Mesendoderm (in vitro differentiated cells): ENCODE measurements at regions not wholly inside any gene's neighbourhood (a gene's known extent, or its start where the extent isn't known, plus 50 kb on each side); places are given as distances from the start of the nearest gene placed in this dataset.

Source experiments
- DNase-seq: peaks from one replicate; pipeline ENCODE4 v3.0.0; 2013
- H2AK5ac ChIP-seq: 2 replicates; pipeline ENCODE4 v1.6.1; 2013; ENCODE audit warnings: low read length, inconsistent platforms
- H2BK120ac ChIP-seq: 2 replicates; pipeline ENCODE4 v1.6.1; 2013; ENCODE audit warnings: low read depth, mild to moderate bottlenecking, low read length, moderate library complexity, mixed read lengths
- H2BK15ac ChIP-seq: replicated peaks from 2 replicates; pipeline ENCODE4 v1.6.1; 2013; ENCODE audit warnings: low read depth, mild to moderate bottlenecking, moderate library complexity
- H2BK5ac ChIP-seq: 2 replicates; pipeline ENCODE4 v1.6.1; 2013; ENCODE audit warnings: low read length, inconsistent platforms
- H3K18ac ChIP-seq: 2 replicates; pipeline ENCODE4 v1.6.1; 2013; ENCODE audit warnings: mild to moderate bottlenecking, low read length, mixed read lengths
- H3K23ac ChIP-seq: one replicate; pipeline ENCODE4 v1.6.1; 2013; ENCODE audit warnings: low read length
- H3K27ac ChIP-seq: 2 replicates; pipeline ENCODE4 v1.5.1; 2013; ENCODE audit warnings: low read depth, mild to moderate bottlenecking, inconsistent platforms, low read length, moderate library complexity
- H3K27me3 ChIP-seq: 2 replicates; pipeline ENCODE4 v1.6.1; 2013; ENCODE audit warnings: low read length, control low read depth, mild to moderate bottlenecking, inconsistent platforms; ENCODE audit not compliant: insufficient read depth, poor library complexity
- H3K36me3 ChIP-seq: 2 replicates; pipeline ENCODE4 v1.6.1; 2013; ENCODE audit warnings: low read length, inconsistent platforms; ENCODE audit not compliant: control insufficient read depth, insufficient read depth
- H3K4ac ChIP-seq: one replicate; pipeline ENCODE4 v1.6.1; 2013; ENCODE audit warnings: low read depth, mild to moderate bottlenecking, low read length, moderate library complexity
- H3K4me1 ChIP-seq: 2 replicates; pipeline ENCODE4 v1.6.1; 2013; ENCODE audit warnings: low read depth, low read length, inconsistent platforms; ENCODE audit not compliant: control insufficient read depth
- H3K4me2 ChIP-seq: 2 replicates; pipeline ENCODE4 v1.6.1; 2013; ENCODE audit warnings: low read length
- H3K4me3 ChIP-seq: 2 replicates; pipeline ENCODE4 v1.5.1; 2013; ENCODE audit warnings: mild to moderate bottlenecking, low read length
- H3K56ac ChIP-seq: one replicate; pipeline ENCODE4 v1.6.1; 2013; ENCODE audit warnings: low read length
- H3K79me1 ChIP-seq: 2 replicates; pipeline ENCODE4 v1.6.1; 2013; ENCODE audit warnings: low read length, inconsistent platforms
- H3K79me2 ChIP-seq: 2 replicates; pipeline ENCODE4 v1.6.1; 2013; ENCODE audit warnings: mild to moderate bottlenecking, low read length; ENCODE audit not compliant: control insufficient read depth, insufficient read depth
- H3K9ac ChIP-seq: 2 replicates; pipeline ENCODE4 v1.6.1; 2013; ENCODE audit warnings: low read length, inconsistent platforms
- H4K5ac ChIP-seq: one replicate; pipeline ENCODE4 v1.6.1; 2013; ENCODE audit warnings: low read length
- H4K8ac ChIP-seq: one replicate; pipeline ENCODE4 v1.6.1; 2013; ENCODE audit warnings: low read depth, mild to moderate bottlenecking, control low read depth, low read length, moderate library complexity
- WGBS: extraction: QIAGEN DNeasy Blood & Tissue Kit; methylation state at CpG from one replicate; pipeline ENCODE4 v1.1.7; 2013; ENCODE audit warnings: low lambda C conversion rate, missing lambda C conversion rate; ENCODE audit not compliant: insufficient coverage; ENCODE audit errors: extremely low coverage; 5-methylcytosine and 5-hydroxymethylcytosine counted together

- Histone ChIP-seq H4K5ac (no peak overlapping the region), H3K4me3 (no peak overlapping the region), H3K27ac (no peak overlapping the region), H3K23ac (no peak overlapping the region), H3K4ac (no peak overlapping the region), H3K4me2 (no peak overlapping the region), H3K4me1 (no peaks in the 10 kb centered on the region), H3K79me2 (no peaks in the 10 kb centered on the region), H3K9ac (no peak overlapping the region), H2BK120ac (no peak overlapping the region), H2BK15ac (no peak overlapping the region), H2AK5ac (no peak overlapping the region), H3K27me3 (no peaks in the 10 kb centered on the region), H3K56ac (no peak overlapping the region), H3K36me3 (no peaks in the 10 kb centered on the region), H2BK5ac (no peak overlapping the region), H3K79me1 (no peaks in the 10 kb centered on the region), H4K8ac (no peak overlapping the region), H3K18ac (no peak overlapping the region)
- WGBS: no CpG with 5 or more reads among the region's 2 CpGs
- DNase-seq: no peak
Measured at GRCh38 chr4:111722213-111722720, 423.0 kb upstream of the FAM241A start.

DNA sequence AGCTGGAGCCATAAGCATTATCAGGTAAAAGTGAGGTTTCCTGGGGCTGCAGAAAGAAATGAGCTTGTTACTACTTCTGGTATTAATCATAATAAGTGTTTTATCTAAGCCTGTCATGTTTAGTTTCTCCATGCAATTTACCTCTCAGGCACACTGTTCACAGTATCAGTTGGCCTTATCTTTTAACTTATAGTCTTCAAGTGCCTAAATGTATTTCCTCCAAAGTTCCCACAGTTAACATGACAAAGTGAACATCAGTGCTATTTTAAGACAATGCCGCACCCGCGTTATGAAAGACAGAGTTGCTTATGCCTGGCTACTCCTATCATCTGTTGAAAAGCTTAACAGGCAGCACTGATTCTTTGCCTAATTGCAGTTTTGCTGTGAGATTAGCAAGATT, 408.7 kb upstream of the FAM241A start:
- H3K9ac ChIP-seq: no peak overlapping the region
- no peak overlapping the region for H2BK120ac ChIP-seq
- H3K79me2 ChIP-seq: no peaks in the 10 kb centered on the region
- H2AK5ac ChIP-seq: no peak overlapping the region
- H3K27me3 ChIP-seq: no peaks in the 10 kb centered on the region
- WGBS: no CpG with 5 or more reads among the region's 3 CpGs
- H3K4me3 ChIP-seq: no peak overlapping the region
- H2BK5ac ChIP-seq: no peak overlapping the region
- no peak overlapping the region for H4K5ac ChIP-seq
- no peak overlapping the region for H3K56ac ChIP-seq
- H3K36me3 ChIP-seq: no peaks in the 10 kb centered on the region
- H2BK15ac ChIP-seq: no peak overlapping the region
- no peaks in the 10 kb centered on the region for H3K79me1 ChIP-seq
- DNase-seq: no peak
- H3K27ac ChIP-seq: no peak overlapping the region
- H4K8ac ChIP-seq: no peak overlapping the region
- H3K4ac ChIP-seq: no peak overlapping the region
- H3K4me1 ChIP-seq: no peaks in the 10 kb centered on the region
- no peak overlapping the region for H3K18ac ChIP-seq
- no peak overlapping the region for H3K4me2 ChIP-seq
- no peak overlapping the region for H3K23ac ChIP-seq

GRCh38 chr4:111744847-111745246, 400.4 kb upstream of the FAM241A start:
- DNase-seq: no peak
- Histone ChIP-seq H3K4me2 (no peak overlapping the region), H2BK120ac (no peak overlapping the region), H3K79me1 (no peaks in the 10 kb centered on the region), H3K4ac (no peak overlapping the region), H4K8ac (no peak overlapping the region), H3K9ac (no peak overlapping the region), H2BK5ac (no peak overlapping the region), H3K56ac (no peak overlapping the region), H3K36me3 (no peaks in the 10 kb centered on the region), H4K5ac (no peak overlapping the region), H3K27ac (no peak overlapping the region), H3K18ac (no peak overlapping the region), H3K79me2 (no peaks in the 10 kb centered on the region), H2AK5ac (no peak overlapping the region), H3K27me3 (no peaks in the 10 kb centered on the region), H2BK15ac (no peak overlapping the region), H3K4me3 (no peak overlapping the region), H3K23ac (no peak overlapping the region), H3K4me1 (no peaks in the 10 kb centered on the region)
- no CpG with 5 or more reads among the region's 3 CpGs for WGBS

GRCh38 chr4:111748157-111748556, 397.1 kb upstream of the FAM241A start:
- Histone ChIP-seq H3K36me3 (no peaks in the 10 kb centered on the region), H3K27ac (no peak overlapping the region), H2BK120ac (no peak overlapping the region), H2BK5ac (no peak overlapping the region), H4K8ac (no peak overlapping the region), H3K9ac (no peak overlapping the region), H3K4me1 (no peaks in the 10 kb centered on the region), H3K56ac (no peak overlapping the region), H4K5ac (no peak overlapping the region), H3K4me2 (no peak overlapping the region), H2BK15ac (no peak overlapping the region), H3K4me3 (no peak overlapping the region), H3K4ac (no peak overlapping the region), H3K79me1 (no peaks in the 10 kb centered on the region), H3K27me3 (no peaks in the 10 kb centered on the region), H3K18ac (peak overlapping the region; percentile 22), H3K79me2 (no peaks in the 10 kb centered on the region), H2AK5ac (no peak overlapping the region), H3K23ac (no peak overlapping the region)
- no CpG with 5 or more reads among the region's 3 CpGs for WGBS
- peak; percentile 38 for DNase-seq

- WGBS: no CpG with 5 or more reads among the region's 1 CpG
- Histone ChIP-seq H2BK5ac (no peak overlapping the region), H4K8ac (no peak overlapping the region), H2AK5ac (no peak overlapping the region), H3K9ac (no peak overlapping the region), H4K5ac (no peak overlapping the region), H3K18ac (no peak overlapping the region), H3K23ac (no peak overlapping the region), H3K56ac (no peak overlapping the region), H3K27me3 (no peaks in the 10 kb centered on the region), H3K27ac (no peak overlapping the region), H2BK15ac (no peak overlapping the region), H3K79me2 (no peaks in the 10 kb centered on the region), H3K4ac (no peak overlapping the region), H3K4me3 (no peak overlapping the region), H3K36me3 (no peaks in the 10 kb centered on the region), H3K4me2 (no peak overlapping the region), H3K79me1 (no peaks in the 10 kb centered on the region), H3K4me1 (no peaks in the 10 kb centered on the region), H2BK120ac (no peak overlapping the region)
- no peak for DNase-seq
Measured at GRCh38 chr4:111754003-111754402, 391.3 kb upstream of the FAM241A start.

DNA sequence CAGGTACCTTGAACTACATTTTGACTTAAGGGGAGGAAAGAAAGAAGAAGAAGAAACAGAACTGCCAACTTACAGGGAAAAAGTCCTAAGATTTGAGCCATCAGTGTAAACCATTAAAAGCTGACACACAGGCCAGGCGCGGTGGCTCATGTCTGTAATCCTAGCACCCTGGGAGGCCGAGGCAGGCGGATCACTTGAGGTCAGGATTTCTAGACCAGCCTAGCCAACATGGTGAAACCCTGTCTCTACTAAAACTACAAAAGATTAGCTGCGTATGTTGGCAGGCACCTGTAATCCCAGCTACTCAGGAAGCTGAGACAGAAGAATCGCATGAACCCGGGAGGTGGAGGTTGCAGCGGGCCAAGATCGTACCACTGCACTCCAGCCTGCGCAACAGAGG, 389.7 kb upstream of the FAM241A start:
- Histone ChIP-seq H3K4me1 (no peaks in the 10 kb centered on the region), H3K27ac (no peak overlapping the region), H3K79me1 (no peaks in the 10 kb centered on the region), H3K56ac (no peak overlapping the region), H3K4me2 (no peak overlapping the region), H3K4ac (no peak overlapping the region), H2BK120ac (no peak overlapping the region), H4K5ac (no peak overlapping the region), H2BK15ac (no peak overlapping the region), H3K36me3 (no peaks in the 10 kb centered on the region), H3K4me3 (no peak overlapping the region), H3K23ac (no peak overlapping the region), H4K8ac (no peak overlapping the region), H2BK5ac (no peak overlapping the region), H3K27me3 (no peaks in the 10 kb centered on the region), H3K79me2 (no peaks in the 10 kb centered on the region), H3K9ac (no peak overlapping the region), H3K18ac (no peak overlapping the region), H2AK5ac (no peak overlapping the region)
- DNase-seq: no peak
- WGBS: no CpG with 5 or more reads among the region's 10 CpGs
